ENCODE measurements at regions not wholly inside any gene's neighbourhood (a gene's known extent, or its start where the extent isn't known, plus 50 kb on each side); places are given as distances from the start of the nearest gene placed in this dataset.

DNA sequence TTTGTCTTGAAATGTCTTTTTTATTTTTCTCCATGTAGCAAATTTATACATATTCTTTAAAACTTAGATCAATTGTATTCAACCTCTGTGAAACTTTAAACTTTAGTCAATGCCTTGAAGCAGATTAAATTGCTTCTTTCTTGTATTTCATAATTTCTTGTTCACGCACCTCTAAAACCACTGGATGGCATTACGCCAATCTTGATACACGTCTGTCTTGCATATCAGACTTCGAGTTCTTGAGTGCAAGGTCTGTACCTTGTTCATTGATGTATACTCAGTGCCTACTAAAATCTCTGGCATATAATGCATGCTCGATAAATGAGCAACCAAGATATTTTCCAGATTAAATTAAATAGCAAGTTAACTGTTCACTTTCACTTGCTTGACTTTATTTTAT is 236.8 kb downstream of the CASP12 start:
- TF ChIP-seq, protein P1, sequence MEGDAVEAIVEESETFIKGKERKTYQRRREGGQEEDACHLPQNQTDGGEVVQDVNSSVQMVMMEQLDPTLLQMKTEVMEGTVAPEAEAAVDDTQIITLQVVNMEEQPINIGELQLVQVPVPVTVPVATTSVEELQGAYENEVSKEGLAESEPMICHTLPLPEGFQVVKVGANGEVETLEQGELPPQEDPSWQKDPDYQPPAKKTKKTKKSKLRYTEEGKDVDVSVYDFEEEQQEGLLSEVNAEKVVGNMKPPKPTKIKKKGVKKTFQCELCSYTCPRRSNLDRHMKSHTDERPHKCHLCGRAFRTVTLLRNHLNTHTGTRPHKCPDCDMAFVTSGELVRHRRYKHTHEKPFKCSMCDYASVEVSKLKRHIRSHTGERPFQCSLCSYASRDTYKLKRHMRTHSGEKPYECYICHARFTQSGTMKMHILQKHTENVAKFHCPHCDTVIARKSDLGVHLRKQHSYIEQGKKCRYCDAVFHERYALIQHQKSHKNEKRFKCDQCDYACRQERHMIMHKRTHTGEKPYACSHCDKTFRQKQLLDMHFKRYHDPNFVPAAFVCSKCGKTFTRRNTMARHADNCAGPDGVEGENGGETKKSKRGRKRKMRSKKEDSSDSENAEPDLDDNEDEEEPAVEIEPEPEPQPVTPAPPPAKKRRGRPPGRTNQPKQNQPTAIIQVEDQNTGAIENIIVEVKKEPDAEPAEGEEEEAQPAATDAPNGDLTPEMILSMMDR (IDR thresholded peaks at IDR 0.05; ENCODE audit: low read length) = no peak
- TF ChIP-seq EZH2phosphoT487 (IDR thresholded peaks at IDR 0.05; ENCODE audit: low read length) = no peak
- TF ChIP-seq EZH2 (optimal IDR thresholded peaks at IDR 0.05; ENCODE audit: low read depth, low read length) = no peak
